ENCODE measurements at regions not wholly inside any gene's neighbourhood (a gene's known extent, or its start where the extent isn't known, plus 50 kb on each side); places are given as distances from the start of the nearest gene placed in this dataset.

DNA sequence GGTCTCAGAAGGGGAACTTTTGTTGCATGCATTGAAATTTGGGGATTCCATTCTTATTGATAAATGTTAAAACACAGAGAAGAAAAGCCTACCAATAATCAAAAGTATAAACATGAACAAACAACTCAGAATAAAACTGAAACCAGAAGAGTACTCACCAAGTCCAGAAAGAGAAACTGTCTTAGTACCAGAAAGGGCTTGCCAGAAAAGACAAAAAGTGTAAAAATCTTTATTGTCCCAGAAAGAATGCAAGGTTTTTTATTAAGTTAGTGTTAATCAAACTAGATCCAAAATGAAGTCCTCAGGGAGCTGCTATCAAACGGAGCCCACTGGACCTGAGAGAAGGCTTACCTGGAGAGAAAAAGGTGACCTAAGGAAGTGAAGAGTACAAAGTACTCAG lies 897.5 kb downstream of the PCDH7 start:
- TF ChIP-seq POLR2A (IDR thresholded peaks at IDR 0.05) (no peak), CTCF (IDR thresholded peaks at IDR 0.05) (no peak)
